GM12874 (cell line): ENCODE measurements at regions not wholly inside any gene's neighbourhood (a gene's known extent, or its start where the extent isn't known, plus 50 kb on each side); places are given as distances from the start of the nearest gene placed in this dataset.

Source experiments
- CTCF ChIP-seq: IDR thresholded peaks from 2 replicates; pipeline ENCODE4 v1.5.1; 2011; ENCODE audit warnings: low read depth, mild to moderate bottlenecking, control low read depth, low read length, moderate library complexity; ENCODE audit not compliant: insufficient read depth

- TF ChIP-seq CTCF, result no peak
Measured at GRCh38 chr3:74426571-74426970, 187.9 kb downstream of the CNTN3 start.

DNA sequence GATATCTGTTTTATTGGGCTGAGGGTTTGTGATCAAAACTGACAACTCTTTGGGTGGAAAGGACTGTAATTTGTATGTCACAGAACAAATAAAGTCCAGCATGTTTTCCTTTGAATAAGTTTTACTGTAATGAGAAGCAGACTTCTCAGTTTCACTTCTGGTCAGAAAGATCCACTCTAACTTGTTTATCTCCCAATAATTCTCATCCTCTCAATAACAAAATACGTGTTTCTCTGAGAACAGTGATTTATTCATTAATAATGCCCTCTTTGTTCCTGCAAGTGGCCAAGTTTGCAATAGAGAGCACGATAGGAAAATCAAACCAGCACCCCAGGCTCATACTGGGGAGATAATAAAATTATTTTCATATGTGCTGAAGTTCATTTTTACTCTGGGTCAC is 190.6 kb downstream of the CNTN3 start:
- no peak for TF ChIP-seq CTCF

GRCh38 chr3:74420538-74421124 is 193.8 kb downstream of the CNTN3 start:
- TF ChIP-seq CTCF, result no peak

DNA sequence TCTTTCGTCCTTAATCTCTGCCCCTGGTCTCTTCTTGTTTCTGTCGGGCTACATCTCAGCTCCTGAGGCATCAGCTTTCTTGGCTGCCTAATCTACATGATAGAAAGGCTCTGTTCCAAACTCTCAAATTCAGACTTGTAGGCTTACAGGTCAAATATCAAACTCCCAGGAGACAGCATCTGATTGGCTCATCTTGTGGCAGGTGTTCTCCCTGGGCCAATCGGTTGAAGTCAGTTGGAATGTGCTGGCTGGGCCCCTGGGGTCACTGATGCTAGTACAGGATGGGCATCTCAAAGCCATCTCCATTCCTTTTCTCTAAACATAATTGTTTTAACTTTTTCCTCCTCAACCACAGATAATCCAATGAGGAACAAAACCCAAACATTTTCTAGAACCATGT is 198.7 kb downstream of the CNTN3 start:
- TF ChIP-seq CTCF, result no peak

DNA sequence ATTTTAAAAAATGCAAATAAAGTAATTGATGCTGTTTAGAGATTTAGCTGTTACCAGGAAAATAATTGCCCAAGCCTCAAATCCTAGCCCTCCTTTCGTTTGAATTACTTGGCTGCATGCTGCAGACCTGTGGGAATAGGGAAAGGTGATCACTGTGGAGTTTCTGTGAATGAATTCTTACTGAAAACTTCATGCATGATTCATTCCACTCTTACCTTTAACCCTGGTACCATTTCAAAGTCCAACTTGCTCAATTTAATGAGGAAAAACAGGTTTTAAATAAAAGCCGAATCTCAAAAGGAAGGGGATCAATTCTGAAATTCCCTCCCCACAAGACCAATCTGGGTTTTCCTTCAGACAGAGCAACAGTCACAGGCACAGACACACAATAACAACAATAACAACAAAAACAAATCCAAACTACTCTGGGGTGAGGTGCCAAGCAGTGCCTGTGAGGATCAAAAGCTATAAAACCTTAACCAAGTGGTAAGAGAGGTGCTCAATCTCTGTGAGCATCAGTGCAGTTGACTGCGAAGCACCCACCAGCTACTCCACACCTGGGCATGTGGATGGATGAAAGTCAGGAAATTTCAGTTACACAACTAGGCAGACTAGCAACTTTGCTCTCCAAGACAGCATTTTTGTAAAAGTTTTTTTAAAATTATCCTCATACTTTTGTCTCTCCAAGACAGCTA is 200.8 kb downstream of the CNTN3 start:
- no peak for TF ChIP-seq CTCF

GRCh38 chr3:74410276-74410941 is 204.1 kb downstream of the CNTN3 start:
- TF ChIP-seq CTCF, result no peak

DNA sequence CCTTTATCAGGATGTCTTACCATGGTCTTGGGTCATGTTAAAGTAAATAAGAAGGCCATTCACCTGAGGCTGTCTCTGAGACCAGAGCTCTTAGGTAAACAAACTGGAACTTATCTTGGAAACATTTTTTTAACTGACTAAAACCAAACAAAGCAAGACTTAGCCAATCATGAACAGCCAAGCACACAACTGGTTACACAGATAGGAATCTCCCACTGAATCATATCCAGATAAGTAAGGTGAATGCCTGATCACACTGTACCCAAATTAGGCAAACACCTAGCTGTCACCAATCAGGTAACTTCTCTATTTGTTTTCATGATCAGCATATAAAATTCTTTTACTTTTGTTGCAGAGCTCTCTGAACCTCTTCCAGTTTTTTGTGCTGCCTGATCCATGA is 205.4 kb downstream of the CNTN3 start:
- no peak for TF ChIP-seq CTCF
